IMR-90 (cell line): ENCODE measurements at regions not wholly inside any gene's neighbourhood (a gene's known extent, or its start where the extent isn't known, plus 50 kb on each side); places are given as distances from the start of the nearest gene placed in this dataset.
A peak's percentile ranks its signal among the peaks of the same experiment; 100 is the strongest.

Source experiments
- ATAC-seq: fragments of 200-7000 bp; cut with Tn5 transposase; 2 replicates; pipeline ENCODE4 v1.9.1; 2020; ENCODE audit warnings: low read depth, mild to moderate bottlenecking, moderate library complexity
- BruUV-seq: library from RNA; stranded (reverse); fragments of 400-500 nt; replicated peaks from 2 replicates; lab custom pipeline; 2021; lab: Mats Ljungman, UMichigan
- CTCF ChIA-PET: fragments of 300-600 bp; formaldehyde crosslinking; extraction: SDS; loops from one replicate; lab custom pipeline; 2021; ENCODE audit warnings: antibody characterized with exemption; lab: Yijun Ruan, JAX
- POLR2A ChIA-PET: fragments of 300-600 bp; sonication (Branson Sonifier 250); formaldehyde crosslinking; loops from one replicate; lab custom pipeline; 2022; ENCODE audit warnings: antibody characterized with exemption; ENCODE audit not compliant: unreplicated experiment; lab: Charles Lee
- DNase-seq: peaks from one replicate; pipeline ENCODE4 v3.0.0; 2013
- H2AFZ ChIP-seq: replicated peaks from 2 replicates; pipeline ENCODE3; 2013; ENCODE audit warnings: low read length, mild to moderate bottlenecking; ENCODE audit not compliant: poor library complexity
- H2AK5ac ChIP-seq: 2 replicates; pipeline ENCODE4 v1.6.1; 2013; ENCODE audit warnings: low read depth, low read length, inconsistent platforms
- H2AK9ac ChIP-seq: replicated peaks from 2 replicates; pipeline ENCODE3; 2013; ENCODE audit warnings: mild to moderate bottlenecking, low read depth, low read length, moderate library complexity; ENCODE audit not compliant: poor library complexity
- H2BK120ac ChIP-seq: 2 replicates; pipeline ENCODE4 v1.6.1; 2013; ENCODE audit warnings: low read depth, low read length, inconsistent platforms
- H2BK15ac ChIP-seq: 3 replicates; pipeline ENCODE4 v1.6.1; 2013; ENCODE audit warnings: low read depth, low read length, inconsistent platforms
- H2BK20ac ChIP-seq: 2 replicates; pipeline ENCODE4 v1.6.1; 2013; ENCODE audit warnings: low read depth, mild to moderate bottlenecking, inconsistent platforms, low read length, moderate library complexity
- H2BK5ac ChIP-seq: 2 replicates; pipeline ENCODE4 v1.6.1; 2013; ENCODE audit warnings: mild to moderate bottlenecking, low read depth, low read length, inconsistent platforms; ENCODE audit not compliant: poor library complexity, severe bottlenecking
- H3K14ac ChIP-seq: replicated peaks from 2 replicates; pipeline ENCODE4 v1.6.1; 2013; ENCODE audit warnings: low read depth, low read length, inconsistent platforms
- H3K18ac ChIP-seq: 2 replicates; pipeline ENCODE4 v1.6.1; 2013; ENCODE audit warnings: low read depth, low read length, control low read depth
- H3K23ac ChIP-seq: 2 replicates; pipeline ENCODE4 v1.6.1; 2013; ENCODE audit warnings: low read depth, low read length, inconsistent platforms
- H3K27ac ChIP-seq: 2 replicates; pipeline ENCODE4 v1.5.1; 2013; ENCODE audit warnings: mild to moderate bottlenecking, control low read depth, low read length; ENCODE audit not compliant: insufficient read depth
- H3K27me3 ChIP-seq: 2 replicates; pipeline ENCODE4 v1.6.1; 2013; ENCODE audit warnings: low read length; ENCODE audit not compliant: control insufficient read depth, insufficient read depth
- H3K36me3 ChIP-seq: 2 replicates; pipeline ENCODE4 v1.6.1; 2013; ENCODE audit warnings: low read length, mixed read lengths; ENCODE audit not compliant: control insufficient read depth, insufficient read depth
- H3K4ac ChIP-seq: 2 replicates; pipeline ENCODE4 v1.6.1; 2013; ENCODE audit warnings: low read depth, low read length, inconsistent platforms
- H3K4me1 ChIP-seq: 2 replicates; pipeline ENCODE4 v1.6.1; 2013; ENCODE audit warnings: low read length, mixed read lengths; ENCODE audit not compliant: control insufficient read depth, insufficient read depth
- H3K4me2 ChIP-seq: 2 replicates; pipeline ENCODE4 v1.6.1; 2013; ENCODE audit warnings: low read depth, mild to moderate bottlenecking, control low read depth, low read length, moderate library complexity
- H3K4me3 ChIP-seq: 2 replicates; pipeline ENCODE4 v1.5.1; 2013; ENCODE audit warnings: low read depth, mild to moderate bottlenecking, control low read depth, low read length, moderate library complexity; ENCODE audit not compliant: insufficient read depth
- H3K56ac ChIP-seq: 2 replicates; pipeline ENCODE4 v1.6.1; 2013; ENCODE audit warnings: low read length, inconsistent platforms; ENCODE audit not compliant: insufficient read depth; ENCODE audit errors: extremely low read depth
- H3K79me1 ChIP-seq, 2 experiments: 2 replicates each; pipeline ENCODE4 v1.6.1; 2013; ENCODE audit warnings: low read length in 2 of 2, inconsistent platforms in 1 of 2, low read depth in 1 of 2
- H3K9ac ChIP-seq: 2 replicates; pipeline ENCODE4 v1.6.1; 2013; ENCODE audit warnings: low read depth, low read length, control low read depth
- H3K9me1 ChIP-seq: 2 replicates; pipeline ENCODE4 v1.6.1; 2013; ENCODE audit warnings: low read length, inconsistent platforms; ENCODE audit not compliant: insufficient read depth
- H3K9me3 ChIP-seq: 2 replicates; pipeline ENCODE4 v1.6.1; 2013; ENCODE audit warnings: low read length; ENCODE audit not compliant: control insufficient read depth, insufficient read depth
- H4K20me1 ChIP-seq: 2 replicates; pipeline ENCODE4 v1.6.1; 2013; ENCODE audit warnings: low read length, inconsistent platforms; ENCODE audit not compliant: insufficient read depth
- H4K5ac ChIP-seq: 2 replicates; pipeline ENCODE4 v1.6.1; 2013; ENCODE audit warnings: mild to moderate bottlenecking, low read depth, low read length, control low read depth
- H4K8ac ChIP-seq, 2 experiments: 2 replicates each; pipeline ENCODE4 v1.6.1; 2013; ENCODE audit warnings: low read depth in 2 of 2, low read length in 2 of 2, control low read depth in 1 of 2, inconsistent platforms in 1 of 2
- H4K91ac ChIP-seq: 2 replicates; pipeline ENCODE4 v1.6.1; 2013; ENCODE audit warnings: low read depth, low read length, inconsistent platforms; ENCODE audit not compliant: insufficient read depth
- BHLHE40 ChIP-seq: fragments of 150-350 bp; IDR thresholded peaks from 2 replicates; pipeline ENCODE4 v1.6.1; 2016; ENCODE audit warnings: mild to moderate bottlenecking, low read depth, low read length
- MAFK ChIP-seq: IDR thresholded peaks from 2 replicates; pipeline ENCODE4 v1.6.1; 2012; ENCODE audit warnings: low read depth, low read length, improper control_type of control experiment
- RAD21 ChIP-seq: IDR thresholded peaks from 2 replicates; pipeline ENCODE4 v1.6.1; 2012; ENCODE audit warnings: low read length, improper control_type of control experiment
- WGBS, 2 experiments: methylation state at CpG; one replicate each; pipeline versions ENCODE4 v1.1.5 to v1.1.7; 2013; ENCODE audit warnings: missing lambda C conversion rate in 2 of 2; ENCODE audit not compliant: insufficient read length in 1 of 2; ENCODE audit errors: extremely low coverage in 2 of 2; 5-methylcytosine and 5-hydroxymethylcytosine counted together
- dilution Hi-C: fragments of 300-500 bp; cut with HindIII; formaldehyde crosslinking; loops from one replicate; pipeline ENCODE4 v1.14.3; 2018; ENCODE audit warnings: low sequenced_read_pairs; ENCODE audit not compliant: unreplicated experiment
- in situ Hi-C: fragments of 300-500 bp; cut with MboI; formaldehyde crosslinking; loops from 3 replicates; pipeline ENCODE4 v1.14.3; 2019; ENCODE audit warnings: low sequenced_read_pairs, inconsistent platforms, mixed read lengths
- intact Hi-C: fragments of 100-400 bp; cut with micrococcal nuclease; formaldehyde crosslinking; loops from 2 replicates; pipeline ENCODE4 v1.10.0; 2022

DNA sequence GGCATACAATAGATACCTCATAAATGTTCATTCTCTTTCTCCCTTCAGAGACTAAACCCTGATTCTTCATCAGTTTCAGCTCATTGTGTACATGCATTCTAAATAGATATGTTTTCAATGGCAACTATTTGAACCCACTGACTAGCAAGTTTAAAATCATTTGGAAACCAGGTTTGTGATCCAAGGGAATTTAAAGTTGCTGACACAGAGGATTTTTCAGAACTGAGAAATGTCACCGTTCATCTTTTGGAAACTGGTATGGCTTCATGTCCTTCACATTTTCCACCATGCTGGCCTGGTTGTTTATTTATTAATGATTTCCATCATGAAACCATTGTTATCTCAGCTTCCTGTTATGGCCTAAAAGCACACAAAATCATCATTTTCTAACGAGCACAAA is 81.8 kb upstream of the BARHL2 start:
- in situ Hi-C loops: no loop called here
- dilution Hi-C loops: no loop called here
- Histone ChIP-seq H3K27ac (no peak overlapping the region), H3K56ac (no peak overlapping the region), H3K23ac (no peak overlapping the region), H4K20me1 (no peaks in the 10 kb centered on the region), H2AK9ac (no peak overlapping the region), H3K4ac (no peak overlapping the region), H2AFZ (no peak overlapping the region), H2AK5ac (no peak overlapping the region), H3K79me1 (no peaks in the 10 kb centered on the region), H3K9me3 (no peaks in the 10 kb centered on the region), H3K4me2 (no peak overlapping the region), H3K4me1 (no peaks in the 10 kb centered on the region), H2BK5ac (no peak overlapping the region), H3K18ac (no peak overlapping the region), H4K91ac (no peak overlapping the region), H3K27me3 (peaks cover 3% of the 10 kb centered on the region; the same call in 1 of the 2 replicates), H3K36me3 (no peaks in the 10 kb centered on the region), H3K4me3 (no peak overlapping the region), H2BK20ac (no peak overlapping the region), H4K5ac (no peak overlapping the region), H3K9me1 (no peaks in the 10 kb centered on the region), H4K8ac (no peak overlapping the region), H3K14ac (no peak overlapping the region), H3K9ac (no peak overlapping the region), H2BK120ac (no peak overlapping the region), H2BK15ac (no peak overlapping the region)
- intact Hi-C loops: no loop called here
- TF ChIP-seq MAFK (peak; percentile 51; the same call in 1 of the 2 replicates), RAD21 (no peak), BHLHE40 (no peak)
- ATAC-seq (no peak), DNase-seq (no peak)
- ChIA-PET POLR2A (no interaction called here), CTCF (no interaction called here)
- no TSS peak for BruUV-seq
- 0% methylated on average over 1 of the region's 2 CpGs; no CpG with 5 or more reads in 1 of the 2 experiments for WGBS, 2 experiments
